A549 (cell line): ENCODE measurements at regions not wholly inside any gene's neighbourhood (a gene's known extent, or its start where the extent isn't known, plus 50 kb on each side); places are given as distances from the start of the nearest gene placed in this dataset.

Experiments
- CEBPB ChIP-seq, 2 experiments: fragments of >200 bp in 1 of 2; sonication (Bioruptor Twin) in 1 of 2; formaldehyde crosslinking in 1 of 2; IDR thresholded peaks; 2 replicates each; pipeline ENCODE4 v1.6.1; 2012 to 2016
- CTCF ChIP-seq: fragments of >200 bp; sonication (Bioruptor Twin); formaldehyde crosslinking; IDR thresholded peaks from 3 replicates; pipeline ENCODE4 v1.5.1; 2016
- HOXA7 ChIP-seq: fragments of 250-450 bp; sonication (Bioruptor Pico); IDR thresholded peaks from 2 replicates; pipeline ENCODE4 v1.5.0; 2020; ENCODE audit warnings: mild to moderate bottlenecking, moderate library complexity
- MYC ChIP-seq: IDR thresholded peaks from 2 replicates; pipeline ENCODE4 v1.6.1; 2012; ENCODE audit warnings: mild to moderate bottlenecking, inconsistent platforms, low read length, improper control_type of control experiment, borderline replicate concordance
- RFX5 ChIP-seq: fragments of 450-650 bp; IDR thresholded peaks from 2 replicates; pipeline ENCODE4 v1.7.1; 2014; ENCODE audit warnings: antibody characterized with exemption, mild to moderate bottlenecking, moderate library complexity

GRCh38 chr13:76048131-76048530, 412.0 kb downstream of the LMO7 start:
- no peak for TF ChIP-seq CTCF
- TF ChIP-seq RFX5, result no peak
- TF ChIP-seq CEBPB (IDR thresholded peaks at IDR 0.05), result no peak
- no peak for TF ChIP-seq HOXA7
- TF ChIP-seq MYC, result no peak
